Activated CD8-positive, alpha-beta T cell treated with anti-CD3 and anti-CD28 coated beads, Interleukin-2, amount 10 ng/mL, durations not matched to agents 7 days and 5 days (primary cell): ENCODE measurements at regions not wholly inside any gene's neighbourhood (a gene's known extent, or its start where the extent isn't known, plus 50 kb on each side); places are given as distances from the start of the nearest gene placed in this dataset.
"Not testable (repeated sequence)": the region's sequence is repeated elsewhere in the genome, so short reads cannot be mapped to it uniquely, and the experiment has no call there.

Experiments used
- ATAC-seq: fragments of 150-1000 bp; cut with Tn5 transposase; one replicate; pipeline ENCODE4 v1.10.0; 2021; ENCODE audit warnings: moderate library complexity
- CTCF ChIA-PET: fragments of 350-600 bp; sonication (Branson Sonifier 250); formaldehyde crosslinking; loops from one replicate; lab custom pipeline; 2021; ENCODE audit warnings: antibody characterized with exemption; lab: Charles Lee
- POLR2A ChIA-PET: fragments of 350-600 bp; sonication (Branson Sonifier 250); formaldehyde crosslinking; loops from one replicate; lab custom pipeline; 2021; ENCODE audit warnings: antibody characterized with exemption; lab: Charles Lee
- DNase-seq: peaks from one replicate; pipeline ENCODE4 v3.0.0-alpha.2; 2020
- H3K27ac Mint-ChIP-seq: one replicate; pipeline ENCODE4 v1.8.0; 2021; ENCODE audit warnings: mild to moderate bottlenecking, mixed read lengths
- H3K27me3 Mint-ChIP-seq: one replicate; pipeline ENCODE4 v1.8.0; 2021; ENCODE audit warnings: low read depth, mixed read lengths
- H3K36me3 Mint-ChIP-seq: one replicate; pipeline ENCODE4 v1.8.0; 2021; ENCODE audit warnings: low read depth, mixed read lengths
- H3K4me1 Mint-ChIP-seq: one replicate; pipeline ENCODE4 v1.8.0; 2021; ENCODE audit warnings: low read depth, mixed read lengths
- H3K4me3 Mint-ChIP-seq: one replicate; pipeline ENCODE4 v1.8.0; 2021; ENCODE audit warnings: mild to moderate bottlenecking, mixed read lengths
- H3K9me3 Mint-ChIP-seq: one replicate; pipeline ENCODE4 v1.8.0; 2022; ENCODE audit warnings: mixed read lengths; ENCODE audit not compliant: insufficient read depth

DNA sequence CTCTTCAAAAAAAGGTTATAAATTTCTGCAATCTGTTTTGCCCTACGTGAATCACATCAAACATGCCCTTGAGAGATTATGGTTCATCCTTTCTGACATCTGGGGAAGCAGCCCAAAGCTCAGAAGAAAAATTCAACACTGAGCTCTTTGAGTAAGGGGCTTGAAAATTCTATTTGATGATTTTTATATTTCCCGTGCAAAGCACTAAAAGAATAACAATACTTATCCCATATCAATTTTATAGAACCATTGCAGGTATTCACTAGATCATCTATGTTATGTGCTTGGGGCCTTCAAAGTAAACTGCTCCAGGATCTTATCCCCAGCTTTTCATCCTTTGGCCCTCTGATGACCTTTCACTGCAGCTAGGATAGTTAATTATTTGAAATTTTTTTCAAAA, 966.9 kb upstream of the CNTN5 start:
- Mint-ChIP-seq H3K9me3 (peaks cover 5% of the 10 kb centered on the region), H3K27me3 (no peaks in the 10 kb centered on the region), H3K4me3 (no peak overlapping the region), H3K36me3 (no peaks in the 10 kb centered on the region), H3K27ac (no peak overlapping the region), H3K4me1 (no peaks in the 10 kb centered on the region)
- no peak for ATAC-seq
- ChIA-PET CTCF (no interaction called here), POLR2A (no interaction called here)
- no peak for DNase-seq

- H3K27me3 Mint-ChIP-seq: no peaks in the 10 kb centered on the region
- DNase-seq (no peak), ATAC-seq (no peak)
- CTCF ChIA-PET: no interaction called here
- H3K4me1 Mint-ChIP-seq: no peaks in the 10 kb centered on the region
- H3K27ac Mint-ChIP-seq: no peak overlapping the region
- no peaks in the 10 kb centered on the region for H3K36me3 Mint-ChIP-seq
- no peaks in the 10 kb centered on the region for H3K9me3 Mint-ChIP-seq
- POLR2A ChIA-PET: no interaction called here
- no peak overlapping the region for H3K4me3 Mint-ChIP-seq
Measured at GRCh38 chr11:98056945-98057344, 963.8 kb upstream of the CNTN5 start.

DNA sequence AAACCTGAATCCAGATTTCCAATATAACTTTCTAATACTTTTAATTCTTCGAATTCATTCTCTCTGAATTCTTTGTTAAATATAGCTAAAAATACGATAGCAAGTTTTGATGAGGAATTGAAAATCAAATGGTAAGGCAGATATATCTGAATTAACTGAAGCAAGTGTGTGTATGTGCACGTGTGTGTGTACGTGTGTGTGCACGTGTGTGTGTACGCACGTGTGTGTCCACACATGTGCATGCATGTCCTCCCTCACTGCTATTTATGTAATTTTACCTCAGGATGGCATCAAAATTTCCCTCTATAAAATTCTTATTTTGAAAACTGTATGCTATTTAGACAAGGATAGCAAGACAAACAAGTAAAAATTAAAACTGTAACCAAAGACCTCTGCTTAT, 961.3 kb upstream of the CNTN5 start:
- Mint-ChIP-seq H3K4me3 (no peak overlapping the region), H3K4me1 (no peaks in the 10 kb centered on the region), H3K9me3 (no peaks in the 10 kb centered on the region), H3K27me3 (no peaks in the 10 kb centered on the region), H3K36me3 (no peaks in the 10 kb centered on the region), H3K27ac (no peak overlapping the region)
- no peak for ATAC-seq
- ChIA-PET POLR2A (no interaction called here), CTCF (no interaction called here)
- no peak for DNase-seq

GRCh38 chr11:98060759-98061158, 960.0 kb upstream of the CNTN5 start:
- H3K4me3 Mint-ChIP-seq: no peak overlapping the region
- H3K4me1 Mint-ChIP-seq: no peaks in the 10 kb centered on the region
- no peak for DNase-seq
- peaks cover 1% of the 10 kb centered on the region for H3K9me3 Mint-ChIP-seq
- no peaks in the 10 kb centered on the region for H3K27me3 Mint-ChIP-seq
- ChIA-PET CTCF (no interaction called here), POLR2A (no interaction called here)
- no peak for ATAC-seq
- H3K27ac Mint-ChIP-seq: no peak overlapping the region
- H3K36me3 Mint-ChIP-seq: no peaks in the 10 kb centered on the region

- ChIA-PET CTCF (no interaction called here), POLR2A (no interaction called here)
Measured at GRCh38 chr11:98061858-98062257, 958.9 kb upstream of the CNTN5 start.

DNA sequence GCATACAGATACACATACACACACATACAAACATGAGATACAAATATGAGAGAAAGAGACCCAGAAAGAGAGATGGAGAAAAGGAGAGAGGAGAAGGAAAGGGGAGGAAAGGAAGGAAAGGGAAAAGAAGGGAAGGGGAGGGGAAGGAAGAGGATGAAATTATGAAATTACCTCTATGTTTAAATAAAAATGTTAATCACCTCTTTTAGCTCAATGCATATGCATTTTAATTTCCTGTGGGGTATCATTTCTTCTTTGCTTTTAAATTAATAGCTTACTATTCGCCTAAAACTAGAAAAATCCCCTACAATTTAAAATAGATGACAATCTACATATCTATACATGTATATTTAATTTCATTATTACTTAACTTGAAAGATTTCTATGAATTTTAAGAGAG, 958.0 kb upstream of the CNTN5 start:
- POLR2A ChIA-PET: no interaction called here

More at GRCh38 chr11:98061858-98062257, 958.9 kb upstream of the CNTN5 start:
- peaks cover 9% of the 10 kb centered on the region for H3K9me3 Mint-ChIP-seq
- DNase-seq: no peak
- H3K4me3 Mint-ChIP-seq: no peak overlapping the region
- no peaks in the 10 kb centered on the region for H3K4me1 Mint-ChIP-seq
- no peak overlapping the region for H3K27ac Mint-ChIP-seq
- no peaks in the 10 kb centered on the region for H3K27me3 Mint-ChIP-seq
- no peak for ATAC-seq
- H3K36me3 Mint-ChIP-seq: no peaks in the 10 kb centered on the region

GRCh38 chr11:98068251-98068650, 952.5 kb upstream of the CNTN5 start:
- no peak for ATAC-seq
- no peak for DNase-seq
- Mint-ChIP-seq H3K9me3 (peaks cover 9% of the 10 kb centered on the region), H3K4me3 (no peak overlapping the region), H3K4me1 (no peaks in the 10 kb centered on the region), H3K36me3 (no peaks in the 10 kb centered on the region), H3K27me3 (no peaks in the 10 kb centered on the region), H3K27ac (no peak overlapping the region)
- POLR2A ChIA-PET: no interaction called here
- CTCF ChIA-PET: no interaction called here

More for the DNA sequence above, 958.0 kb upstream of the CNTN5 start:
- DNase-seq (no peak), ATAC-seq (no peak)
- CTCF ChIA-PET: no interaction called here
- Mint-ChIP-seq H3K4me3 (no peak overlapping the region), H3K36me3 (no peaks in the 10 kb centered on the region), H3K4me1 (no peaks in the 10 kb centered on the region), H3K27ac (no peak overlapping the region), H3K9me3 (peaks cover 9% of the 10 kb centered on the region), H3K27me3 (no peaks in the 10 kb centered on the region)

GRCh38 chr11:98069147-98069546, 951.6 kb upstream of the CNTN5 start:
- H3K36me3 Mint-ChIP-seq, H3K4me1 Mint-ChIP-seq, DNase-seq, ATAC-seq, POLR2A ChIA-PET, H3K27ac Mint-ChIP-seq, H3K9me3 Mint-ChIP-seq, H3K27me3 Mint-ChIP-seq, CTCF ChIA-PET, H3K4me3 Mint-ChIP-seq: not testable (repeated sequence)

DNA sequence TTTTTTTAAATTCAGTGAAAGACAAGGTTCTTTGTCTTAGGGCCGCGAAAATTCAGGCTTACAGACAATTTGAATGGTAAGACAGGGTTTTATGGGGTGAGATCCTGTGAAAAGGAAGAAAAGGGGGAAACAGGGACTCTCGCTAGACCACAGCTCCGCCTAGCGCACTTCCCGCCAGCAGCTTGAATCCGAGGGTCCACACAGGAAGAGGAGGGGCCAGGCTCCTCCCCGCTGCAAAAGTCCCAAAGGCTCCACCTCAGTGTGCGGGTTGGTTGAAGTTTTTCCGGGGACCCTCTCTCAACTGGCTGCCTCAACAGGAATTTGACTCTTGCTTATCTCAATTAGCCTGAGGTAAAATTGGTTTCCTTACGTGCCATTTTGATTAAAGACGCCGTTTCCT, 950.9 kb upstream of the CNTN5 start:
- Mint-ChIP-seq H3K4me1 (no peaks in the 10 kb centered on the region), H3K27ac (no peak overlapping the region), H3K9me3 (peaks cover 9% of the 10 kb centered on the region), H3K4me3 (no peak overlapping the region), H3K27me3 (no peaks in the 10 kb centered on the region), H3K36me3 (no peaks in the 10 kb centered on the region)
- POLR2A ChIA-PET: no interaction called here
- ATAC-seq (no peak), DNase-seq (no peak)
- CTCF ChIA-PET: no interaction called here

- no peaks in the 10 kb centered on the region for H3K4me1 Mint-ChIP-seq
- POLR2A ChIA-PET: no interaction called here
Measured at GRCh38 chr11:98090861-98091505, 929.8 kb upstream of the CNTN5 start.

GRCh38 chr11:98099371-98099770, 921.4 kb upstream of the CNTN5 start:
- Mint-ChIP-seq H3K27ac (no peak overlapping the region), H3K9me3 (no peaks in the 10 kb centered on the region), H3K4me1 (no peaks in the 10 kb centered on the region), H3K36me3 (no peaks in the 10 kb centered on the region), H3K4me3 (no peak overlapping the region), H3K27me3 (no peaks in the 10 kb centered on the region)
- ChIA-PET CTCF (no interaction called here), POLR2A (no interaction called here)
- no peak for DNase-seq
- ATAC-seq: no peak

More at GRCh38 chr11:98090861-98091505, 929.8 kb upstream of the CNTN5 start:
- no peak overlapping the region for H3K27ac Mint-ChIP-seq
- peaks cover 9% of the 10 kb centered on the region for H3K9me3 Mint-ChIP-seq
- DNase-seq: no peak
- CTCF ChIA-PET: no interaction called here
- no peaks in the 10 kb centered on the region for H3K36me3 Mint-ChIP-seq
- no peaks in the 10 kb centered on the region for H3K27me3 Mint-ChIP-seq
- ATAC-seq: no peak
- no peak overlapping the region for H3K4me3 Mint-ChIP-seq

GRCh38 chr11:98100689-98101088, 920.1 kb upstream of the CNTN5 start:
- no peaks in the 10 kb centered on the region for H3K36me3 Mint-ChIP-seq
- ChIA-PET POLR2A (no interaction called here), CTCF (no interaction called here)
- H3K9me3 Mint-ChIP-seq: no peaks in the 10 kb centered on the region
- H3K4me3 Mint-ChIP-seq: no peak overlapping the region
- no peak for ATAC-seq
- H3K4me1 Mint-ChIP-seq: no peaks in the 10 kb centered on the region
- H3K27ac Mint-ChIP-seq: no peak overlapping the region
- no peak for DNase-seq
- H3K27me3 Mint-ChIP-seq: no peaks in the 10 kb centered on the region

GRCh38 chr11:98101329-98101728, 919.4 kb upstream of the CNTN5 start:
- DNase-seq (no peak), ATAC-seq (no peak)
- POLR2A ChIA-PET: no interaction called here
- no peak overlapping the region for H3K4me3 Mint-ChIP-seq
- H3K9me3 Mint-ChIP-seq: no peaks in the 10 kb centered on the region
- no peaks in the 10 kb centered on the region for H3K27me3 Mint-ChIP-seq
- CTCF ChIA-PET: no interaction called here
- H3K36me3 Mint-ChIP-seq: no peaks in the 10 kb centered on the region
- H3K27ac Mint-ChIP-seq: no peak overlapping the region
- no peaks in the 10 kb centered on the region for H3K4me1 Mint-ChIP-seq
